ENCODE measurements at regions not wholly inside any gene's neighbourhood (a gene's known extent, or its start where the extent isn't known, plus 50 kb on each side); places are given as distances from the start of the nearest gene placed in this dataset.

DNA sequence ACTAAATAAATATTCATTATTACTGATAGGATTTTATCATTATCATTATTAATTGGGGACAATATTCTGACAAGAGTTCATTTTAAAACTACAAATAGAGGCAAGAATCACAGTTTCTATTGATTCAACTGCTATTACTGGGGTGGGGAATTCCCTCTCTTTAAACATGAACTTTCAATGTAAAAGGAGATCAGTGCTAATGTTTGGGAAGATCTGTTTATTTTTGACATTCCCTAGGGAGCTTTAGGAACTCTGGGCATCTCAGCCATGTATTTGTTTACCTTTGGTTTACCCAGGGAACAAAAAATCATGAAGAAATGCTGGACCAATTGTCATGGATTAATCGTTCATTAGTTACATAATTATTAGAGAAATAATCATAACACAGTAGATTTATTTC is 443.2 kb upstream of the AKR1E2 start:
- no peak for TF ChIP-seq EZH2phosphoT487 (IDR thresholded peaks at IDR 0.05; ENCODE audit: borderline replicate concordance, low read length)
- TF ChIP-seq, protein P1, sequence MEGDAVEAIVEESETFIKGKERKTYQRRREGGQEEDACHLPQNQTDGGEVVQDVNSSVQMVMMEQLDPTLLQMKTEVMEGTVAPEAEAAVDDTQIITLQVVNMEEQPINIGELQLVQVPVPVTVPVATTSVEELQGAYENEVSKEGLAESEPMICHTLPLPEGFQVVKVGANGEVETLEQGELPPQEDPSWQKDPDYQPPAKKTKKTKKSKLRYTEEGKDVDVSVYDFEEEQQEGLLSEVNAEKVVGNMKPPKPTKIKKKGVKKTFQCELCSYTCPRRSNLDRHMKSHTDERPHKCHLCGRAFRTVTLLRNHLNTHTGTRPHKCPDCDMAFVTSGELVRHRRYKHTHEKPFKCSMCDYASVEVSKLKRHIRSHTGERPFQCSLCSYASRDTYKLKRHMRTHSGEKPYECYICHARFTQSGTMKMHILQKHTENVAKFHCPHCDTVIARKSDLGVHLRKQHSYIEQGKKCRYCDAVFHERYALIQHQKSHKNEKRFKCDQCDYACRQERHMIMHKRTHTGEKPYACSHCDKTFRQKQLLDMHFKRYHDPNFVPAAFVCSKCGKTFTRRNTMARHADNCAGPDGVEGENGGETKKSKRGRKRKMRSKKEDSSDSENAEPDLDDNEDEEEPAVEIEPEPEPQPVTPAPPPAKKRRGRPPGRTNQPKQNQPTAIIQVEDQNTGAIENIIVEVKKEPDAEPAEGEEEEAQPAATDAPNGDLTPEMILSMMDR (IDR thresholded peaks at IDR 0.05; ENCODE audit: low read depth, low read length, poor library complexity, severe bottlenecking): no peak
- H3K4me1 ChIP-seq (ENCODE audit: control insufficient read depth, low read length): no peaks in the 10 kb centered on the region
- no peaks in the 10 kb centered on the region for H3K27me3 ChIP-seq (ENCODE audit: control insufficient read depth, low read length)
- H3K27ac ChIP-seq (ENCODE audit: low read depth, low read length): no peak overlapping the region
- H3K79me2 ChIP-seq (ENCODE audit: control insufficient read depth, low read length): no peaks in the 10 kb centered on the region
- H3K4me3 ChIP-seq (ENCODE audit: low read length): no peak overlapping the region
- no peaks in the 10 kb centered on the region for H3K36me3 ChIP-seq (ENCODE audit: control insufficient read depth, low read length)
- H3F3A ChIP-seq (ENCODE audit: control insufficient read depth, insufficient read depth): no peaks in the 10 kb centered on the region
- no peaks in the 10 kb centered on the region for H3K9me2 ChIP-seq (replicated peaks; ENCODE audit: control insufficient read depth, low read length)
- no peak overlapping the region for H3K4me2 ChIP-seq (ENCODE audit: low read length)
- H4K20me1 ChIP-seq (ENCODE audit: control insufficient read depth, insufficient read depth, low read depth, low read length): no peaks in the 10 kb centered on the region
- no peaks in the 10 kb centered on the region for H3K9me3 ChIP-seq (ENCODE audit: control insufficient read depth, insufficient read depth, low read length)

DNA sequence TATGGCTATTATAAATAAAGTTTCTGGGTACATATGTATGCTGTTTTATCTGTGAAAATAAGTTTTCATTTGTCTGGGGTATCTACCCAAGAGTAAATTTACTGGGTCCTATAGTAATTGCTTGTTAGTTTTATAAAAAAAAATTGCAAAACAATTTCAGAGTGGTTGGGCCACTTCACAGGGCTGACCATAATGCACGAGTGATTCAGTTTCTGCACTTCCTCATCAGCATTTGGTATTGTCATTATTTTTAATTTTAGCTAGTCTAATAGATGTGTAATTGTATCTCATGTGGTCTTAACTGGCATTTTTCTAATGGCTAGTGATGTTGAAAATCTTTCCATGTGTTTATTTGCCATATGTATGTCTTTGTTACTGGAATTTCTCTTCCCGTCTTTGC is 452.4 kb upstream of the AKR1E2 start:
- TF ChIP-seq EZH2phosphoT487 (IDR thresholded peaks at IDR 0.05; ENCODE audit: borderline replicate concordance, low read length): no peak
- TF ChIP-seq, protein P1 (IDR thresholded peaks at IDR 0.05; ENCODE audit: low read depth, low read length, poor library complexity, severe bottlenecking): no peak
- Histone ChIP-seq H4K20me1 (ENCODE audit: control insufficient read depth, insufficient read depth, low read depth, low read length) (no peaks in the 10 kb centered on the region), H3K27me3 (ENCODE audit: control insufficient read depth, low read length) (no peaks in the 10 kb centered on the region), H3K9me2 (replicated peaks; ENCODE audit: control insufficient read depth, low read length) (no peaks in the 10 kb centered on the region), H3K9me3 (ENCODE audit: control insufficient read depth, insufficient read depth, low read length) (no peaks in the 10 kb centered on the region), H3K36me3 (ENCODE audit: control insufficient read depth, low read length) (no peaks in the 10 kb centered on the region), H3F3A (ENCODE audit: control insufficient read depth, insufficient read depth) (no peaks in the 10 kb centered on the region), H3K4me1 (ENCODE audit: control insufficient read depth, low read length) (no peaks in the 10 kb centered on the region), H3K79me2 (ENCODE audit: control insufficient read depth, low read length) (no peaks in the 10 kb centered on the region), H3K27ac (ENCODE audit: low read depth, low read length) (no peak overlapping the region), H3K4me3 (ENCODE audit: low read length) (no peak overlapping the region), H3K4me2 (ENCODE audit: low read length) (no peak overlapping the region)

DNA sequence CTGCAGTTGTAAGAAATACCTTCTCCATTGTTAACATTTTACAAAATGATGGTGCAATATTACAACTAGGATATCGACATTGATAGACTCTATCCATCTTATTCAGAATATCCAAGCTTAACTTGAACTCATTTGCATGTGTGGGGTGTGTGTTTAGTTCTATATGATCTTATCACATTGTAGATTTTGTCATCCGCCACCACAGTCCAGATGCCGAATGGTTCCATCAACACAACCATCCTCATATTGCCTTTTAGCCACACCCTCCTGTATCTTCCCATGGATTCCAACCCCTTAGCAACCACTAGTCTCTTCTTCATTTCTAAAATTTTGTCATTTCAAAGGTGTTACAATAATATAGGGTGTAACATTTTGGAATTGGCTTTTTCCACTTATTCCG is 452.9 kb upstream of the AKR1E2 start:
- Histone ChIP-seq H3K27me3 (ENCODE audit: control insufficient read depth, low read length) (no peaks in the 10 kb centered on the region), H3K79me2 (ENCODE audit: control insufficient read depth, low read length) (no peaks in the 10 kb centered on the region), H3K27ac (ENCODE audit: low read depth, low read length) (no peak overlapping the region), H3K4me2 (ENCODE audit: low read length) (no peak overlapping the region), H3K9me3 (ENCODE audit: control insufficient read depth, insufficient read depth, low read length) (no peaks in the 10 kb centered on the region), H3F3A (ENCODE audit: control insufficient read depth, insufficient read depth) (no peaks in the 10 kb centered on the region), H4K20me1 (ENCODE audit: control insufficient read depth, insufficient read depth, low read depth, low read length) (no peaks in the 10 kb centered on the region), H3K36me3 (ENCODE audit: control insufficient read depth, low read length) (no peaks in the 10 kb centered on the region), H3K9me2 (replicated peaks; ENCODE audit: control insufficient read depth, low read length) (no peaks in the 10 kb centered on the region), H3K4me3 (ENCODE audit: low read length) (no peak overlapping the region), H3K4me1 (ENCODE audit: control insufficient read depth, low read length) (no peaks in the 10 kb centered on the region)
- TF ChIP-seq EZH2phosphoT487 (IDR thresholded peaks at IDR 0.05; ENCODE audit: borderline replicate concordance, low read length): no peak
- TF ChIP-seq, protein P1 (IDR thresholded peaks at IDR 0.05; ENCODE audit: low read depth, low read length, poor library complexity, severe bottlenecking): no peak

DNA sequence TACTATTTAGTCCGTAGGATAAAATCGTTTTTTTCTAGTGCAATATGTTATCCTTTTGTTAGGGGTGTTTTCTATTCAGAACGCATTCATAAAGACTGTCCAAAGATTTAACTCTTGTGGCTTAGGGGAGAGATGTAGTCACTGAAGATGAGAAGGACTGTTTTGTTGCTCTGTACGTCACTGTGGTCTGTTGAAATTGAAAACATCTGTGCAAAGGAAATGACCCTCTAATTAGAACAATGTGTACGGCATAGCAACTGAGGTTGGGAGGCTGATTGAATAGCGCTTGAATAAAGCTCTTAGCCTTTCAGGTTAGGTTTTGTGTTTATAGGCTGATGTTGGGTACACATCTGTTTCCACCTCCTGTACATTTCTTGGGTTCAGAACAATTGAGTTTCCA is 453.4 kb upstream of the AKR1E2 start:
- no peaks in the 10 kb centered on the region for H3K4me1 ChIP-seq (ENCODE audit: control insufficient read depth, low read length)
- TF ChIP-seq, protein P1 (IDR thresholded peaks at IDR 0.05; ENCODE audit: low read depth, low read length, poor library complexity, severe bottlenecking): no peak
- TF ChIP-seq EZH2phosphoT487 (IDR thresholded peaks at IDR 0.05; ENCODE audit: borderline replicate concordance, low read length): no peak
- H3K9me3 ChIP-seq (ENCODE audit: control insufficient read depth, insufficient read depth, low read length): no peaks in the 10 kb centered on the region
- no peaks in the 10 kb centered on the region for H3F3A ChIP-seq (ENCODE audit: control insufficient read depth, insufficient read depth)
- H3K4me3 ChIP-seq (ENCODE audit: low read length): no peak overlapping the region
- no peaks in the 10 kb centered on the region for H3K79me2 ChIP-seq (ENCODE audit: control insufficient read depth, low read length)
- H3K4me2 ChIP-seq (ENCODE audit: low read length): no peak overlapping the region
- no peak overlapping the region for H3K27ac ChIP-seq (ENCODE audit: low read depth, low read length)
- H4K20me1 ChIP-seq (ENCODE audit: control insufficient read depth, insufficient read depth, low read depth, low read length): no peaks in the 10 kb centered on the region
- H3K27me3 ChIP-seq (ENCODE audit: control insufficient read depth, low read length): no peaks in the 10 kb centered on the region
- no peaks in the 10 kb centered on the region for H3K36me3 ChIP-seq (ENCODE audit: control insufficient read depth, low read length)
- H3K9me2 ChIP-seq (replicated peaks; ENCODE audit: control insufficient read depth, low read length): no peaks in the 10 kb centered on the region
